Dermis blood vessel endothelial cell (primary cell): ENCODE measurements at regions not wholly inside any gene's neighbourhood (a gene's known extent, or its start where the extent isn't known, plus 50 kb on each side); places are given as distances from the start of the nearest gene placed in this dataset.
A peak's percentile ranks its signal among the peaks of the same experiment; 100 is the strongest.

Source experiments
- DNase-seq: peaks from one replicate; pipeline ENCODE4 v3.0.0; 2010

DNA sequence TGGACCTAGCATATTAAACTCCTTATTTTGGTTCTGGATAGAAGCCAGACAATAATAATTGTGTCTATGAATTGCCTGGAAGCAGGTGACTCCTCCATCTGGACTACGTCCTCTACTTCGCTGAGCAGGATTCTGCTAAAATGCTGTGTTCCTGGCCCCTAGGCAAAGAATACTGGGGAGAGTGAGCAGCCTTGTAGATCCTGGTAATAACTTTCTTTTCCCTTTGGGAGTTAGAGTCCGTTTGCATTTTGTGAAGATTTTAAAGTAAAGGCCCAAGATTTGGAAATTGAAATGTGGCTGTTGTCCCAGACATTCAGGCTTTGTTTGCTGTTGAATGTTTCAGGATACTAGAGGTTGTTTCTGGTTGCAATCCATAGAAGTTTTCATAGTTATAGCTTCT is 511.9 kb upstream of the KLF12 start:
- DNase-seq: no peak

DNA sequence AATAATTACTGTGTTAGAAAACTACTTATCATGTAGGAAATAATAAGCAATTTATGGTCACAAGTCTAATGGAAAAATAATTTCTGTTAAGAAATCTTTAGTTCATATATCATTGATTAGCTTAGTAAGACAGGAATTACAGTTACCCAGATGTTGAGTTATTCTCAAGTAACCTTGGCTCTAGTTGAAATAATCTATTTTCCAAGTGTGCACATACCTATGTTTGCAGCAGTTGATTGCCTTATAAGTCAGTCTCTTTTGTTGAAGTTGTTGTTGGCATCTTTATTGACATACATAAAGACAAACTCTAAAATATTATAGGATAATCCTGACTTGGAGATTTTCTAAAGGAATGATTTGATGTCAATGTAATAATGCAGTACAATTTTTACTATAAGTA is 511.4 kb upstream of the KLF12 start:
- no peak for DNase-seq

DNA sequence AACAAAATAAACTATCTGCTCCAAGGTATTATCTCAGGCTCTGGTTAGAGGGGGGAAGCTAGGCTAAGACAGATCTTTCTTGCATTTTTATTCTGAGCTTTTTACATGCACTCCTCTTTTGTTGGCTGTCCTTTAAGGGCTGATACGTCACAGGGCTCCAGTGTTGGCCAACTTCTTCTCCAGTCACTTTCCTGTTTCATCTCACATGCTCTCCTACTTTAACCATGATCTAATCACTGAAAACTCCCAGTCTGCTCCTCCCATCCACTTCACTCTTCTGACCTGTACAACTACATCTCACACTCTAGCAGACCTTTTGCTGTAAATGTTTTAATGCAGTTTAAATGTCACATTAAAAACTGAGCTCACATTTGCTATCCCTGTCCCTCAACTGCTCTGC is 510.0 kb upstream of the KLF12 start:
- no peak for DNase-seq

DNA sequence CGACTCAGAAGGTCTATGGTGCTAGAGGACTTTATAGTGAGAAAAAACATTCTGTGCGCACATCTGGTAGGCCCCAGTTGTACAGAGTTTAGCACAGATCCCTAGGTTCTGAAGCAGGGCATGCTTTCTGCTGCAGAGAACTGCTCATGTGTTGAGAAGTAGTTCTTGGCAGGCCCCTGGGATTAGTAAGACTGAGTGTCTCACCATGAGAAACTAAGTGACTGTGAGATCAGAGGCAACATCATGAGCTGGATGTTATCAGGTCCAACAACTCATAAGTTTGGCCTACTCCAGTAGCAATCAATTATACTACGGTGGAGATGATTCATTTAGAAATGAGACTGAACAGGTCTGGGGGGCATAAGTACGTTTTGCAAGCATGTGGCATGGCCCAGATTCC is 507.4 kb upstream of the KLF12 start:
- DNase-seq: no peak

DNA sequence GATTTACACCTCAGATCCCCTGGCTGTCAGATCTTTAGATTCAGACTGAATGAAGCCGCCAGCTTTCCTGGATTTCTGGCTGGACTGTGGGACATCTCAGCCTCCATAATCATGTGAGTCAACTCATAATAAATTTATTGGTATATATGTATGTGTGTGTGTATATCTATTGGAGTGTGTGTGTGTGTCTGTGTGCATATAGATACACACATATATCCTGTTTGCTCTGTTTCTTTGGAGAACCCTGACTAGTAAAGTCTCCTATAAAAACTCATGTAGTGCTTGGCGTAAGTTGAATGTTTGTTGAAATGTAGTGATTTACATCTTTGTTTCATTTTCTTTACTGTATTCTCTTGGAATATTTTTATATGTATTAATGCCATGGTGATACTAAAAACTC is 499.5 kb upstream of the KLF12 start:
- no peak for DNase-seq

DNA sequence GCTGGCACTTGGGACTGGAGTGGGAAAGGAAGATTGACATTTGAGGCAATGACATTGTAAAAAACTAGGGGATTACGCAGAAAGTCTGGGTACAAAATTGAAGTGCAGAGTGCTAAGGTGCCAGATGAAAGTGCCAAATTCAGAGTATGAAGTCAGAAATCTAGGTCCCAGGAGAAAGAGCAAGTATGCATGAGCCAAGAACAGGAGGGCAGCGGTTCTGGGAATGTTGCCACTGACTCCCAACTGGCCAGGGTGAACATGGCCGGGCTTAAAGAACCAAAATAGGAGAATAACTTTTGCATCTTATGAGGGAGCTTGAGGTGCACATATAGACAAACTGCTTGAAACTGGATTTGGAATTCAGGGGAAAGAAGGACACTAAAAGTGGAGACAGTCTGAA is 495.8 kb upstream of the KLF12 start:
- DNase-seq: no peak

DNA sequence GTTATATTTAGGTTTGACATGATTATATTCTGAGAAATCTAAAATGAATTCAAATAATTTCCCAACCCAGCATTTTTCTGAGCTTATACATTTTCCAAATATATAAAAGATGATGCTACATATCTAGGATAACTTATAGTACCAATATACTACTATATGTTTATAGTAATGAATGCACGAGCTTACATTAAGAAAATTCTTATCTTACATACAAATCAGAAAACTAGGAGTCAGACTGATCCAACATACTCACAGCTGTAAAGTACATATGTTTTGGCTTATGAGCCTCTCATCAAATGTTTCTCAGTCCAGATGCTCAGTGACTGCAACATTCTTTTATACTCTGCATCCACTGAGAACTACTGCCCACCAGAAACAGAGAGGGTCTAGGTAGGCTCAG is 491.3 kb upstream of the KLF12 start:
- DNase-seq: no peak

DNA sequence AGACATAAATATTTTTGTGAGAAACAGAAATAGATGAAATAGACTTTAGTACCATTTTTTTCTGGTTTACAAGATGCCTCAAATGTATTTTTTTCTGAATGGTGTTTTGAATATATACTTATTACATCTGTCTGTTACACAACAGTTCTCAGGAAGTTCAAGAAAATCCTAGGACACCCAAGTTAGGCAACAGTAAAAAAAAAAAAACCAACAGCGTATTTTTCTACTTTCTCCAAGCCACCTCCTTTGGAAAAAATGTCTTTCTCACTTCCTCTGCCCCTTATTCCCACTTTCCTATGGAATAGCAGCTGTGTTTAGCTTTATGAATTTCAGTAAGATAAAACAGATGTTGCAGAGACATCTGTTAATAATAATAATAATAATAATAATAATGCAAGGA is 489.6 kb upstream of the KLF12 start:
- no peak for DNase-seq

DNA sequence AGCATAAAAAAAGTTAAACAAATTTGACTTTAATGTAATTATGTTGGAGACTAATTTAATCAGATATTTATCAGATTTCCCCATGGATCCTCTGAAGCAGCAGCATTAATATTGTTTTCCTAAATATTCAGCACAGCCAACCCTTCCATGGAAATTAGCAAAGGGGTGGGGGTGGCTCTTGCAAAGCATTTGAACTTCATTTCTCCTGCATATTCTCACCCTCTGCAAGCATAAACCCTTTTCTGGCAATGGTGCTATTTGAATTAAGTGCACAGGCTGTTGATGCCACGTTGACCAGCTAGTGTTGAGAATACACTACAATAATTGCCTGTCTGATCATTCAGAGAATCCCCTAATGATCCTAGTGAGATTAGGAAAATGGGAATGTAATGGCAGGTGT is 488.1 kb upstream of the KLF12 start:
- DNase-seq: no peak

DNA sequence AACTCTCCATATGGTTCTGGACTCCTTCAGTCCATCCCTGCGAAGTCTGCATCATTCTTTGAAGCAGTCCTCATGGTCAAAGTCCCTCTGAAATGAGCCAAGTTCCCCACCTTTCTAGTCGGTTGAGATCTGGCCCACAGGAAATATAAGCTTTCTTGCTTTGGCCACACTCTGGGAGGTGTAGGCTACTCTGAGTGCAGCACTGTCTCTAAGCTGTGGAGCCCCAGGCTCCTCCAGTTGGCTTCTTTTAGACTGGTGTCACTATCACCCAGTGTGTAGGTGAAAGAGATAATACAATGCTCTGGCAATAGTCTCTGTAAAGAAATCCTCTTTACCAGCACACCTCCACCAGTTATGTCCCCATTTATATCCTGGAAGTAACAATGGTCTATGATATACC is 486.5 kb upstream of the KLF12 start:
- no peak for DNase-seq

DNA sequence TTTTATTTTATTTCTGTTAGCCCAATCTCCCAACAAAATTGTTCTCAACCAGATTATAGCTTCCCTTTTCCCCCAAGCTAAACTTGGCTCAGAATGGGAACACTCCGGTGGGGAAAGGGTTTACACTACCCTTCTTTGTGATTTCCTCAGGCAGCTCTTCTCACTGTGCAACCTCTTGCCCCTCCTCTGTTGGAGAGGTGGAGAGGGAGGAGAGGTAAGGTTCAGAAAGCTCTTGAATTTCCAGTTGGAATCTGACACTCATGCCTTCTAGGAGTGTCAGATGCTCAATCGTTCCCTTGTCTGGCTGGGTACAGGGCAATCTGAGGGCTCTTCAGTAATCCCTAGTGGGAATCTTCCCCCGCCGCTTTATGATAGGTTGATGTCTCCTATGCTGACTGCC is 486.1 kb upstream of the KLF12 start:
- DNase-seq: no peak

DNA sequence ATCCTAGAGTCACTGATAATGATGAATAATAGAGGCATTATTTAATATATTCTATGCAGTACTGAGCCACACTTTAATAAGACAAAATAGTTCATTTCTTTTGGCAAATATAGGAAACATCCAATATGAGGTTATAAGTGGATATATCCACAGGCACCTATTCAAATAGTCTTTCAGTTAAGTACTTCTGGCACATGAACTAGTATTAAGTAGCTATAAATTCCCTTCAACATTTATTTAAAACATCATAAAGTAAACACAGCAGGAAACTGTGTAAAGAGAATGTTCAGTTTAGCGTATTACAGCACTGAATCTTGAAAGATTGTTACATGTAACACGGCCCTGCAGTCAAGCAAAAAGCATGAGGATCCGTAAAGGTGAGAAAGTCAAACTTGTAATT is 463.3 kb upstream of the KLF12 start:
- DNase-seq: no peak

DNA sequence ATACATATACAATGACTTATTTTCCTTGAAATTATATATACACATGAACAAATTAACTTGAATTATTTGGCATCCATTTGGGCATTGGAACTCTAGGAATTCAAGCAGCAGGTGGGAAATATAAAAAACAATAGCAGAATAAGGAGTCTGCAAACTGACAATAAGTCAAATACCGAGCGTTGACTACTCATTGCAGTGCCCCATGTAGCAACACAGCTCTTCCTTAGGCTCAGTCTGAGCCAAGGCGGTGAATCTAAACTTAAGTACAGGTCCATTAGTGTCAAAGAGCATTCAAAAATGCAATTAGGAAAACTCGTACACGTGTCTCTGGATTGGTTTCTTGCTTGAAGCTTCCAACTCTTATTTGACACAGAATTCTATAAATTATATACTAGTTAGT is 462.5 kb upstream of the KLF12 start:
- no peak for DNase-seq

DNA sequence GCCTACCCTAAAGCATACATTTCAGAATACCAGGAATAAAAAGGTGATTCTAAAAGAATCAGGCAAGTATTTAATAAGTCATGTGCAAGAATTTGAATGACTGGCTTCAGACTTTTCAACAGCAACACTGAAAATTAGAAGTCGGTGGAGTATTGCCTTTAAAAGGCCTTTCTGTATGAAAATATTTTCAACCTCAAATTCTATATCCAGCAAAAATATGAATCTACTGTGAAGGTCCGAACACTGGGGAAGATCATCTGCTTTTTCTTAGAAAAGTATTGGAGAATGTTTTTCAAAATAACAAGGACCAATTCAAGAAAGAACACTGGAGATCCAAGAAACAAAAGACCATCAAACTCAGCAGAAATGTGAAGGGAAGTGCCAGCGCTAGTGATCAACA is 459.5 kb upstream of the KLF12 start:
- DNase-seq: no peak

DNA sequence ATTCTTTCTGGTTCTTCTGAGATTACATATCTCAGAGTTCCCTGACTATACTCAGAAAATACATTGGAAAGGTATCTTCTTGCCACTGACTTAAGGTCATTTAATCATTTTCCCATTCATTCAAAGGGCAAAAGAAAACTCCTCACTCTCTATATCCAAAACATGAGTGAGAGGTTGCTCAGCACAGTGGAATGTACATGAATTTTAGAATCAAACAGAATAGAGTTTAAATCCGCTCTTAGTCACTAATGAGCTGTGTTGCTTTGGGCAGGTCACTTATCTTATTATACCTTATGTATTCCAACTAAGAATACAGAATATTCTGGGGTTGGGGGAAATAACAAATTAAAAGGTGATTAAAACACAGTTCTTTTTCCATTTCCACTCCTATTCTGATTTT is 452.6 kb upstream of the KLF12 start:
- DNase-seq: no peak

DNA sequence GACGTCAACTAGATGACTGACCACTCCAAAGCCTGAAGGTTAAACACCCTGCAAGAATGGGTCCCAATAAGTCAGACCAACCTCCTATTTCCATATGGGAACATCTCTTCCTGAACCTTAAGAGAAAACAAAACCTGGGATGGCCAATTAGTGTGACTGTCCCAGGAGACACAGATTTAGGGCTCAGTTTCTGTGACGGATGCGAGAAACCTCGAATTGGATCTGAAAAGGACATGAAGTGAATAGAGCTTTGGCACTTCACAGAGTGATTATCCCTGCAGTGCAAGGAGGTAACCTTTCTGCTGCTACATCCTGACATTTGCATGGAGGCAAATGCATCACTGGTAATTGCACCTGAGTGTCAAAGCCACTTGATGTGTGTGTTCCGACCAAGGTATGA is 442.2 kb upstream of the KLF12 start:
- no peak for DNase-seq

DNA sequence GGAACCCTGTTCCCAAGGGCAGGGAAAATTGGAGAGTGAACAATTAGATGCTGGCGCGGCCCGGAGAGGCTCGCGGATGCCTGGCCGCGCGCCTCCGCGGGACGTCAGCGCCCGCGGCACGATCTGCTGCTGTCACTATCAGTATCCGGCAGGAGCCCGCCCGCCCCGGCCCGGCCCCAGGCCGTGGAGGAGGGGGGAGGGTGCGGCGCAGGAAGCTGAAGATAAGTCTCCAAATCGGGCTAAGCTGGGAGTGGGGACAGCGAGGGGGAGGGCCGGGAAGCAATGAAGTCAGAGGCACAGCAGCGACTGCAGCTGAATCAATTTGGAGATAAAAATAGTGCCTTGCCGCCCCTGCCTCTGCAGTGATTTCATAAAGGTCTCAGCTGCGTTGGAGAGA is 441.5 kb upstream of the KLF12 start:
- peak; percentile 45 for DNase-seq

DNA sequence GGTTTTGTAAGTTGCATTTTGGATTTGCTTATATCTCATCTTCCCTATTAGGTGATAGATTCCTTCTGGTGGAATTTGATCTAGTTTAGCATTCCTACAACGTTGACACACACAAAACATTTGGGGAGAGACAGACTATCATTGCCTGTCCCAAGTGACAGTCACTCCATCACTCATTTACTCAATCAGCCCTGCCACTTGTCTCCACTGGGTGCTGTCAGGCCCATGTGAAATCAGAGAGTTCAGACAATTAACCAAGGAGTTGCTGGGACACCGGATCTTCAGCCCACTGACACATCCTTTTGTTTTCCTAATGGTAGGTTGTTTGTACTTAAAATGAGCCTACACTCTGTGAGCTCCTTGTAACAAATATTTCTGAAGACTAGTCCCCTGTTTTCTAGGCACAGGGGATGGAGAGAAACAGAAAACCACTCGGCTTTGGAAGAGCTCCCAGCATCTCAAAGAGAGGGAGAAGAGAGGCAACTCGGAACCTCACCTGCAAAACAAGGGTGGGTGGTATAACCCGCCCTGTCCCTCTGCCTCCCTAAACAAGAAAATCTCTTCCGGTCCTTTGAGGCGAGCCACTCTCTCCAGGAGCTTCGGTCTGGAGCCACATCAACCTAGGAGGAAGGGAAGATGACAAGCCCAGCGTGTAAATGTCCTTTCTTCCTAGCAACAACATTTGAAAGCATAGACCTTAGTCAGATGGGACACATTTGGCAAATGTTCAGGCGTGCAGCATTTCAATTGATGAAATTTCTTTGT is 440.9 kb upstream of the KLF12 start:
- DNase-seq: no peak

DNA sequence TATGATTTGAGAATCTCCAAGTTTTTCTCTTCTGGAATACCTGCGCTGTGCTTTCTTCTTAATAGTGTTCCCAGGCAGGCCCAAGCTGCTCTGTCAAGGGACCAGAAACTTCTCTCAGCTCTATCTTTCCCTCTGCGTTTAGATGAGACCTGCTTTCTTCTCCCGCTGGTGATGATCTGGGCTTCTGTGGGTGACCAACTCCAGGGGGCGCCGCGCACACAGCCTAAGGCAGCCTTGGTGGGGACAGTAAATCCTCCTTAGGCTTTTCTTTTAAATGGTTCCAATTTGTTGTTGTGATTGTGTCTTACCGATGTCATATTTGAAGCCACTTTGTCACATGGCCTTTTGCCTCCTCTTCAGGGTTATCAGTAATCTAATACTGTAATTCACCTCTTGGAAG is 439.4 kb upstream of the KLF12 start:
- DNase-seq: peak; percentile 18

DNA sequence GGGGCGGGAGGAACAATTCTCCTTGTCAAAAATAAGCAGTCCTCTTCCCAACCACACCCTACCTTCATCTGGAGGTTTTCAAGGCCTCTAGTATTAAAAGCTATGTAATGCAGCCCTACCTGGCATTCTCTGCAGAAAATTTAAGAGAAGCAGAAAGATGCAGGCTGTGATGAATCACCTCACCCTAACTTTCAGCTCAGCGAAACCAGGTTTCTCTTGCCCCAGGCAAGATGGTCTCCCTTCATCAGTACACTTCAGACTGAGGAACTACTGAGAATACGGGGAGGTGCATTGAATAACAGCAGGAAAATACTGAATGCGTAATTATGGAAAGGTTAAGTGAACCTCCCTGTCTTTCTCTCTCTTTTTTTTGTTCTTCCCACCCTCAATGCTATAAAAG is 437.6 kb upstream of the KLF12 start:
- DNase-seq: no peak

DNA sequence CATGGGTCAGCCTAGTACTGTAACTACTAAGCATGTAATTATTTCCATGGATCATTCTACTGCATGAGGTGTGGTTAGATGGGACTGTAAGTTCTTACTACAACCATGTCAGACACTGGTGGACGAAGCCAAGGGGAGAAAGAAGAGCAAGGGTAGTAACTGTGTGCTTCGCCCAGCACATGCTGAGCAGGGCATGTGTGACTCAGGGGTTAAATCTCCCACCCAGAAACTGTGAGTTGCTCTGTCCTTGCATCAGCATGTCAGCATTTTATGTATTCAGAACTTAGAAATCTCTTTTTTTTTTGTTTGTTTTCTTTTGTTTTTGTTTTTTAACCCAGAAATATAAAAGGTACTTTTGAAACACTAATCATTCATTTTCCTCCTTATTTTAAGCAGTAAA is 436.6 kb upstream of the KLF12 start:
- DNase-seq: no peak

DNA sequence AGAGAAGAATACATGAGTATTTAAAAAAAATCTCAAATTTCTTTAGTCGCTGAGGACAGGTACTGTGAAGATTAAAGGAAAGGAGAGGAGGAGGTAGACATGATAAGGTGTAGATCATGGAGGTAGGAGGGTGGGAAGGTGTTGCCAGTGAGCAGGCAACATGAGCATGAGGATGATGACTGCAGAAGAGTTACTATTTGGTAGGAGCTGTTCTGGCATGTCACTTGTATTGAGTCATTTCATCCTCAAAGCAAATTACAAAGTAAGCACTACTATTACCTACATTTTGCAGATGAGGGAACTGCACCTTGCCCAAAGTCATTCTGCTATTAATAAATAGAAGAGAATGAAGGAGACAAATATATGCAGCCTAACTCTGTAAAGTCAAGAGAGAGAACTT is 435.8 kb upstream of the KLF12 start:
- DNase-seq: no peak

DNA sequence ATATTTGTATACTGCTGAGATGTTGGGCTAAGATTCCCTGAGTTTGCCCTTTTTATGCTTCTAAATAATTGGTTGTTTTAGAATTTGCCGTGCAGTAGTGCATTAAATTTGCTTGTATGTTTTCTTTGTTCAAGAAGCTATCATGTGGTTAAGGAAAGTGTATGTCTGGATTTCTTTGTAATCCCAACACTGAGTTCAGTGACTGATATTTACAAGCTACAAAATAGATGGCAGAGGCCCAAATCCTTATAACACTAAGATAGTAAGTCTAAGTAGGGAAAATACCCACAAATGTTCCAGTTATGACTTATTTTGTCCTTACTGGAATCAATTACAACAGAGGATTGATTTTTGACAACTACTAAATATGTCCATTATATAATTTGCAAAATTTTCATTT is 435.0 kb upstream of the KLF12 start:
- DNase-seq: no peak

DNA sequence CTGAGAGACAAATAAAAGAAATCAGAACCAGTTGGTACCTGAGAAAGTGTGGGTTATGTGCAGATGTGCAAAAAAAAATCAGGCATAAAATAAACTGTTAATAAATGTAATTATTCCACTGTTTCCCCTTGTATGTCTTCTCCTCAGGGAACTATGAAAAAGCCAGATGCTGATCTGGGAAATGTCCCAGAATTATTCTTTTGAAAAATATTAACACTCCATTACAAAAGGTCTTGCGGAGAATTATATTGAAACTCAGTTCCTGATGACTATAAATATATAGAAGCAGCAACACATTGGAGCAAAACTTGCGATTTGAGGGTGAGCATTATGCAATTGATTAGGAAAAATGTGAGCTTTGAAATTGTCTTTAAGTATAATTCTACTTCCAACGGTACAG is 433.3 kb upstream of the KLF12 start:
- DNase-seq: no peak

DNA sequence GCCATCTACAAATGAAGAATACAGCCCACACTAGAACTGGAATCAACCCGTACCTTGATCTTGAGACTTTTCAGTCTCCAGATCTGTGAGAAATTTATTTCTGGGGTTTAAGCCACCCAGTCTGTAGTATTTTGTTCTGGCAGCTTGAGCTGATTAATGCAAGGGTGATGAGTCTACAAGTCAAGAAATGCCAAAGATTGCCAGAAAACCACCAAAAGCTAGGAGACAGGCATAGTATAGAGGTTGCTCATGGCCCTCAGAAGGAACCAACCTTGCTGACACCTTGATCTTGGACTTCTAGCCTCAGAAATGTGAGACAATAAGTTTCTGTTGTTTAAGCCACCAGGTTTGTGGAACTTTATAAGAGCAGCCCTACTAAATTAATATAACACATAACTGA is 428.2 kb upstream of the KLF12 start:
- DNase-seq: no peak

DNA sequence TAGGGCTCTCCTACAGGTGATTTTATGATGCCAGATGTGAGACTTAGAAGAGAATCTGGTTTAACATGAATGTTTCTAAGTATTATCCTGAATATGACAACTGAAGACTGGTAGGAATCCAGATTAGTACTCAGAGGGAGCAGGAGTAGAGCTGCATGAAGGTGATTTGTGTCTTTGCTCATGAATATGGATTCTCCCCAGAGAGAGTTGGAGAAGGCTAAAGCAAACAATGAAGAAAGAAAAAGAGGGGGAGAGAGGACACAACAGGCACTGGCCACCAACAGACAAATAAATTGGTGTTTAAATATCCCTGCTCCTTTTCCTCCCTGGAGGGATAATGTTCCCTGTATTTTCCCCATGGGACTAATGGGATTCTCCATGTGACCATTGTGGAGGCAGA is 427.0 kb upstream of the KLF12 start:
- no peak for DNase-seq
